Prostate gland (tissue), 2 donors: ENCODE measurements at regions not wholly inside any gene's neighbourhood (a gene's known extent, or its start where the extent isn't known, plus 50 kb on each side); places are given as distances from the start of the nearest gene placed in this dataset.

Experiments used
- DNase-seq: peaks from one replicate; pipeline ENCODE4 v3.0.0-alpha.2; 2019; ENCODE audit warnings: low spot score
- H3K27ac ChIP-seq, 2 donors: fragments of 200-600 bp; sonication (generic); 2 replicates each; pipeline ENCODE4 v1.5.1; 2017 to 2019
- H3K27me3 ChIP-seq: fragments of 200-600 bp; sonication (generic); replicated peaks from 2 replicates; pipeline ENCODE4 v1.5.1; 2019; ENCODE audit not compliant: insufficient read depth
- H3K36me3 ChIP-seq, 2 donors: fragments of 200-600 bp; sonication (generic); 1 replicate in 1 of 2; 2 replicates in 1 of 2; pipeline versions ENCODE4 v1.5.1 to v1.8.1; 2017 to 2019
- H3K4me1 ChIP-seq: fragments of 200-600 bp; sonication (generic); replicated peaks from 2 replicates; pipeline ENCODE4 v1.5.1; 2019
- H3K4me3 ChIP-seq, 2 donors: fragments of 200-600 bp; sonication (generic); 2 replicates each; pipeline ENCODE4 v1.5.1; 2017 to 2019
- H3K9me3 ChIP-seq: fragments of 200-600 bp; sonication (generic); 2 replicates; pipeline ENCODE4 v1.5.1; 2017
- CTCF ChIP-seq, 4 experiments: fragments of 200-600 bp in 2 of 4; fragments of 450-650 bp in 2 of 4; sonication (generic) in 2 of 4; IDR thresholded peaks; 1 replicate in 3 of 4; 2 replicates in 1 of 4; pipeline ENCODE4 v1.5.1; 2016 to 2019; ENCODE audit warnings: antibody characterized with exemption in 4 of 4, mild to moderate bottlenecking in 2 of 4, moderate library complexity in 2 of 4
- POLR2A ChIP-seq: fragments of 450-650 bp; IDR thresholded peaks from one replicate; pipeline ENCODE4 v1.6.1; 2016; ENCODE audit warnings: antibody characterized with exemption, mild to moderate bottlenecking
- POLR2AphosphoS5 ChIP-seq: sonication (generic); formaldehyde crosslinking; IDR thresholded peaks from one replicate; pipeline ENCODE4 v1.6.1; 2017; ENCODE audit warnings: antibody characterized with exemption
- WGBS: methylation state at CpG from one replicate; pipeline ENCODE4 v1.1.5; 2018; 5-methylcytosine and 5-hydroxymethylcytosine counted together
- intact Hi-C: fragments of 100-400 bp; cut with DNase I; formaldehyde crosslinking; loops from one replicate; pipeline ENCODE4 v1.14.2; 2022

DNA sequence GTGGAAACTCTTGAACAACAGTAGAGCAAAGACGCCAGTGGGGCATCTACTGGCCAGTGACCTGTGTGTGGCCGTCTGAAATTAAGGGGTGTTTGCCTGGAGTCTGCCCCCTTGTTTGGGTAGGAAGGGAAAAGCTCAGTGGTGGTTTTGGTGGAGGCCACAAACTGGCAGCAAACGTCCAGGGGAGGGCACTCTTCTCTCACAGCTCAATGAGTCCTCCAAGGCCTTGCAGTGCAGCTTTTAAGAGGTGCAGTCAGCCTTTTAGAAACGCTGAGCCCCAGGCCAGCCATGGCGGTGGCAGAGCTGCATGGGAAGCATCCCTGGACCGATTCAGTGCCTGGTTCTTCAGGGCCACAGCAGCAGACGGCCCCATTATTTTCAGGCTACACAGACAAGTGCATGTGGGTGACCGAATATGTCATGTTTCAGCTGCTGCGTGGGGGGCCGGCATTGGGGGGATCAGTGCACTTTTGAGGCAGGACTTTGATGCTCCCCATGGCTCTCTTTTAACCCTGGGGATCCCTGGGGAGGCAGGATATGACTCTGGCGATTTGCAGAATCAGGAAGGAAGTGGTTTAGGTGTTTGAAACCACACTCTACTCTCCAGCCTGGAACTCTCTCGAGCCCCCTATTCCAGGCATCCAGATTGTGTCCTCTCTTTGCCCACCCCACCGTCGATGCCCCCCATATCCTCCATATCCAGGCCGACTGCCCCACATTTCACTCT lies 414.0 kb downstream of the PRDM2 start:
- TF ChIP-seq CTCF (IDR thresholded peaks at IDR 0.05) (peak in 3 of 4 experiments; percentile 31 to 60 (median 59)), POLR2AphosphoS5 (no peak)
- Histone ChIP-seq H3K36me3 (no peaks in the 10 kb centered on the region), H3K9me3 (no peaks in the 10 kb centered on the region), H3K27ac (no peak overlapping the region), H3K27me3 (peaks cover 4% of the 10 kb centered on the region), H3K4me1 (no peaks in the 10 kb centered on the region), H3K4me3 (no peak overlapping the region)
- intact Hi-C loops = loop anchor here (5.0 kb wide), 2 partner anchors 623 to 933 kb away; no protein-coding TSS in a partner anchor
- 53% methylated on average over 15 of the region's 15 CpGs for WGBS
- peak; percentile 33 for DNase-seq

- Histone ChIP-seq H3K27me3 (peaks cover 7% of the 10 kb centered on the region), H3K27ac (no peak overlapping the region), H3K4me1 (no peaks in the 10 kb centered on the region), H3K4me3 (no peak overlapping the region), H3K9me3 (no peaks in the 10 kb centered on the region), H3K36me3 (no peaks in the 10 kb centered on the region)
- intact Hi-C loops = no loop called here
- WGBS = 91% methylated on average over 4 of the region's 4 CpGs
- TF ChIP-seq CTCF (IDR thresholded peaks at IDR 0.05) (no peak), POLR2A (no peak), POLR2AphosphoS5 (no peak)
- DNase-seq = no peak
Measured at GRCh38 chr1:14115976-14116375, 416.0 kb downstream of the PRDM2 start.

DNA sequence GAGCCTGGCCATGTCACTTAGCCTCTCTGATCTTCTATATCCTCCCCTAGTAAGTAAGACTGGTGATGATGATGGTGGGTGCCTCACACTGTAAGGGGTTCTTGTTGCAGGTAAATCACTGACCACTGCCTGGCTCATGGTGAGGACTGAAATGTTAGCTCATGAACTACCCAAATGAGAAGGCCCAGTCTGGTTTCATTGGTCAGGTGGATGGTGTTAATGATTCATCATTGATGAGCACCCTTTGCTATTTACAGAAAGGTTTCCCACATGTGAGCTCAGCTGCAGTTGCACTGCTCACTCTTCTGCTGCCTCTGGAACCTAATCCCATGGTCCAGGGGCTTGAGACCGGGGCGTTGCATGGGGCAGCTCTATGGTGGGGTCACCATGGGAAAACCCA lies 417.7 kb downstream of the PRDM2 start:
- Histone ChIP-seq H3K4me1 (no peaks in the 10 kb centered on the region), H3K27ac (no peak overlapping the region), H3K4me3 (no peak overlapping the region), H3K27me3 (peaks cover 7% of the 10 kb centered on the region), H3K9me3 (no peaks in the 10 kb centered on the region), H3K36me3 (no peaks in the 10 kb centered on the region)
- TF ChIP-seq POLR2AphosphoS5 (no peak), POLR2A (no peak), CTCF (IDR thresholded peaks at IDR 0.05) (no peak)
- intact Hi-C loops = no loop called here
- no peak for DNase-seq
- WGBS = 83% methylated on average over 2 of the region's 2 CpGs

GRCh38 chr1:14118691-14119485 lies 418.9 kb downstream of the PRDM2 start:
- Histone ChIP-seq H3K36me3 (no peaks in the 10 kb centered on the region), H3K4me3 (no peak overlapping the region), H3K27ac (no peak overlapping the region), H3K9me3 (no peaks in the 10 kb centered on the region), H3K27me3 (peaks cover 7% of the 10 kb centered on the region), H3K4me1 (no peaks in the 10 kb centered on the region)
- DNase-seq = no peak
- WGBS = 78% methylated on average over 7 of the region's 7 CpGs
- TF ChIP-seq POLR2A = no peak
- TF ChIP-seq POLR2AphosphoS5 = no peak
- TF ChIP-seq CTCF (IDR thresholded peaks at IDR 0.05) = no peak
- intact Hi-C loops = no loop called here
